ENCODE measurements at regions not wholly inside any gene's neighbourhood (a gene's known extent, or its start where the extent isn't known, plus 50 kb on each side); places are given as distances from the start of the nearest gene placed in this dataset.

GRCh38 chr12:25347716-25348592, 97.2 kb upstream of the KRAS start:
- TF ChIP-seq EZH2 (IDR thresholded peaks at IDR 0.05; ENCODE audit: borderline replicate concordance, low read length) (no peak), CTCF (IDR thresholded peaks at IDR 0.05; ENCODE audit: low read length) (no peak)
